Choroid plexus epithelial cell (primary cell): ENCODE measurements at regions not wholly inside any gene's neighbourhood (a gene's known extent, or its start where the extent isn't known, plus 50 kb on each side); places are given as distances from the start of the nearest gene placed in this dataset.

Experiments used
- DNase-seq: peaks from one replicate; pipeline ENCODE4 v3.0.0-alpha.2; 2010; ENCODE audit warnings: low read depth
- H3K4me3 ChIP-seq: 2 replicates; pipeline ENCODE4 v1.5.1; 2011; ENCODE audit warnings: low read depth, mild to moderate bottlenecking, control low read depth, low read length, moderate library complexity
- TF ChIP-seq, protein P1 (sequence below): conservative IDR thresholded peaks from 2 replicates; pipeline ENCODE4 v1.5.1; 2011; ENCODE audit warnings: low read depth, mild to moderate bottlenecking, control low read depth, inconsistent platforms, low read length, moderate library complexity

DNA sequence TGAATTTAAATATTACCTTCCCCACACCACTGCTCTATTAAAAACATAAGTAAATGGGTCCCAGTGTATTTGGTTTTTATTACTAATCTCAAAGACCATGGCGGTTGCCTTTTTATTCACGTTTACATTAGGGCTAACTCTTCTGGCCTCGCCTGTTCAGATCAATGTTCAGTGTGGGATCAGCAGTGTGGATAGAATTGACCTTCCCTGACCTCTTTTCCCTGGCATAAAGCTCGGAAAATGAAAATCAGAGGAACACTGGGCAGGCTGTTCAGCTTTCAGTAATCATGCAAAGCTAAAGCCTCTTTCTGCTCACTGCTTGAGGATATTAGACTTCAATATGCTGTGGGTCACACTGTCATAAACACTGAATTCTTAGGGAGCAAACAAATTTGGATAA, 422.6 kb upstream of the ONECUT1 start:
- no peak for DNase-seq
- TF ChIP-seq, protein P1, sequence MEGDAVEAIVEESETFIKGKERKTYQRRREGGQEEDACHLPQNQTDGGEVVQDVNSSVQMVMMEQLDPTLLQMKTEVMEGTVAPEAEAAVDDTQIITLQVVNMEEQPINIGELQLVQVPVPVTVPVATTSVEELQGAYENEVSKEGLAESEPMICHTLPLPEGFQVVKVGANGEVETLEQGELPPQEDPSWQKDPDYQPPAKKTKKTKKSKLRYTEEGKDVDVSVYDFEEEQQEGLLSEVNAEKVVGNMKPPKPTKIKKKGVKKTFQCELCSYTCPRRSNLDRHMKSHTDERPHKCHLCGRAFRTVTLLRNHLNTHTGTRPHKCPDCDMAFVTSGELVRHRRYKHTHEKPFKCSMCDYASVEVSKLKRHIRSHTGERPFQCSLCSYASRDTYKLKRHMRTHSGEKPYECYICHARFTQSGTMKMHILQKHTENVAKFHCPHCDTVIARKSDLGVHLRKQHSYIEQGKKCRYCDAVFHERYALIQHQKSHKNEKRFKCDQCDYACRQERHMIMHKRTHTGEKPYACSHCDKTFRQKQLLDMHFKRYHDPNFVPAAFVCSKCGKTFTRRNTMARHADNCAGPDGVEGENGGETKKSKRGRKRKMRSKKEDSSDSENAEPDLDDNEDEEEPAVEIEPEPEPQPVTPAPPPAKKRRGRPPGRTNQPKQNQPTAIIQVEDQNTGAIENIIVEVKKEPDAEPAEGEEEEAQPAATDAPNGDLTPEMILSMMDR, result no peak

DNA sequence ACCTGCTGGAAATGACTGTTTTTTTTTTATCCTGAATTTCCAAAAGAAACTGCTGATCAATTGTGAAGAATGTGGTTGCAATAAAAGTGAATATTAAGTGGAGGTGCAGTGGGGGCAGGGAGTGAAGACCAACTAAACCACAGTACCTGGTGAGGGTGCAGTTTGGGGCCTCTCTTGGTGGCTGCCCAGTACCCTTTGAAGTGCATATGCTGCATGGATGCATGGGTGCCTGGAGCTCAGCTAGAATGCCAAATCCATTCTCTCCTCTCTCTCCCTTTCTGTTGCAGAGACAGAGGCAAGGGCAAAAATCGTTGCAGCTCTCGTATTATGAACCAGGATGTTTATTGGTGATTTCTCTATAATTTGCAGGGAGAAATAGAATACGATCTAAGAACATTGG, 420.5 kb upstream of the ONECUT1 start:
- no peak for DNase-seq
- H3K4me3 ChIP-seq, result no peak overlapping the region
- TF ChIP-seq, protein P1, result no peak

More for the DNA sequence above, 422.6 kb upstream of the ONECUT1 start:
- H3K4me3 ChIP-seq, result no peak overlapping the region

DNA sequence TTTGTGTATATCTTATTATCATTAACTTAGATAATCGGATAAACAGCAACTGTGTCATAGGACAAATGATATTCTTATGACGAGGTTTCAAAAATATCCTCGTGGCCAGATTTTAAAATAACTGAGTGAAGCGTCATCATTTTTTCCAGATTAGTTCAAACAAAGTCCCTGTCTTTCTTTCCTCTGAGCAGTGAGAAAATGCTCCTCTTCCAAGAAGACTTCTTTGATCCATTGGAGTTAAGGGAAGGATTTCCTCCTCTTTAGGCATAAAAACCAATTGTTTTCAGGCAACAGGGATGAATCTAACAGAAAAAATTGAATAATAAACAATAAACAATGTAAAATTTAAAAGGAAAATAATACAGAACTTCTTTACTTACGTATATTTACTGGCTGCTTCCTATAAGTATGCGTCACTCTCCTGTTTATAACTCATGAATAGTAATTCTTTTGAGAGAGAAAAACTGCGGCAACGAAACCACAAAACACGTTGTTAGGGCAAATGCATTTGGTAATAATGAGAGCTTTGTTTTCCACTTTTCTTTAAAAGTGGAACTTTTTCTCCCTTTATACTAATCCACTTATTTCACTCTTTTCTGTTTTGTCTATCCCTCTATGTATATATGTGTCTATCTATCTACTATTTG, 419.4 kb upstream of the ONECUT1 start:
- no peak overlapping the region for H3K4me3 ChIP-seq
- no peak for DNase-seq
- TF ChIP-seq, protein P1, result no peak

DNA sequence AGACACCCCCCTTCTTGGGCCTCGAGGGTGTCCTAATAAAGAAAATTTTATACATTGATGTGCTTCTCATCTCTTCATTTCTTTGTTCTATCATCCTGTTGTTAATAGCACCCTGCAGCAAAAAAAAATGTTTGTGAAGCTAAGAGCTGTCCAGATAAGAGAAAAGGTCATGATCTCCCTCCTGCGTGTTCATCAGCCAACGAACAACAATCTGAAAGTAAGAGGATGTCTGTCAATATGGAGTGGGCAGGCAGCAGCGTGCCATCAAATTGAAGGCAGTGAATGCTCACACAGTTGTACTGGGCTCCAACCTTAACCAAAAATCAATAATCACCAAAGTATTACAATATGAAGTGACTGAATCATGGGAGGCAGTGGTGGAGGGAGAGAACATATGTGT, 418.6 kb upstream of the ONECUT1 start:
- no peak overlapping the region for H3K4me3 ChIP-seq
- TF ChIP-seq, protein P1, result no peak
- DNase-seq, result no peak

DNA sequence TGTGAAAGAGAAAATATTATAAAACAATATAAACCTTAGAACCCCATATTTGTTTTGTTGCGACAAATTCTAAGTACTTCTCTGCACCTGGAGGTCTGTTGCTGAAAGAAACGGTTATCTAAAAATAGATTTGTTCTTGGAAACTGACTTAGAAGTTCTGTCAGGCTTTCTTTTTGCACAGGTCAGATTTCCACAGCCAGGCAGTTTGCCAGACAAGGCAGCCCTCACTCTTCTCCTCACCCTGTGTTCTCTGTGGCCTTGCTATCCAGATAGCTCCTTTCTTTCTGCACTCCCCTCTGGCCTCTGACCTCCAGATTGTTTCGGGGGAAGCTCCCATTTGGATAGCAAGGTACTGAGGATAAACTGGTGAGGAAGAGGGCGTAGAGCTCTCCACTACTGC, 413.3 kb upstream of the ONECUT1 start:
- no peak for DNase-seq
- H3K4me3 ChIP-seq, result no peak overlapping the region
- TF ChIP-seq, protein P1, result no peak

DNA sequence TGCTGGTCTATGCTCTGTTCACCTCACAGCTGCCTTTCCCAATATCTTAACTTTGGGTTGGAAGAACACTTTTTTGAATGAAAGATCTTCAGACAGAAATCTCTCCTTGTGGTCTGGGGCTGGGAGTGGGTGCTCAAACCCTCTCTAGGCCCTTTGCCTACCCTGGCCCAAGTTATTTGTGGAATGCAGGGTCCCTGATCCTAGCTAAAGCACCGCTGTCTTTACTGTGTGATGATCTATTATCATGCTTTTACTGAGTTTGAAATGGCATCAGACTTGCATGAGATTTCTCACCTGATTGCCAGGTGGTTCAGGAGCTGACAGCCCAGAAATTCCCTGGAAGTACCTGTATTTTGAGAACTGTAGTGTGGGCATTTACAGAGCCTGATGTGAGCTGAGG, 412.7 kb upstream of the ONECUT1 start:
- no peak for DNase-seq
- H3K4me3 ChIP-seq, result no peak overlapping the region
- TF ChIP-seq, protein P1, result no peak

DNA sequence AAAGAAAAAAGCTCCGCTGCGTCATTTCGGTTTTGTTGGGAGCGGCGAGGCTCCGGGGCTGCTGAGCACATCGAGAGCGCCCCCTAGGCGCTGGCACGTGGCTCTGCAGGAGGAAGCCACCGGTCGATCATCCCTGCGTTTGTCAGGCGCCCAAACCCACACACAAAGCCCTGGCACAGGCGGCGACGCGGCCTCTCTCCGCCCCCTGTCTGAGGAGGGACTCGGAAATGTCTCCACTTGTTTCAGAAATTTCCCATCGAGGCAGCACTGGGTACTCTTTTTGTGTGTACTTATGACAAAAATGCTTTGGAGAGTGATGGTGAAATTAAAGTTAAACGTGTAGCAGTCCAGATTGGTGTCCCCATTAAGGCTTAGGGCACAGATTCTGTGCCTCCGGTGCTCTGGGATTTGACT, 407.3 kb upstream of the ONECUT1 start:
- TF ChIP-seq, protein P1, result peak; percentile 61
- no peak overlapping the region for H3K4me3 ChIP-seq
- peak; percentile 32 for DNase-seq
